ENCODE measurements at regions not wholly inside any gene's neighbourhood (a gene's known extent, or its start where the extent isn't known, plus 50 kb on each side); places are given as distances from the start of the nearest gene placed in this dataset.

- ATAC-seq, result no peak
- no peak overlapping the region for H3K4me3 Mint-ChIP-seq
- H3K27ac Mint-ChIP-seq, result no peak overlapping the region
- peak; percentile 27 for TF ChIP-seq CTCF (IDR thresholded peaks at IDR 0.05)
- H3K4me1 Mint-ChIP-seq (ENCODE audit: low read depth), result peaks cover 22% of the 10 kb centered on the region
- H3K27me3 Mint-ChIP-seq, result peaks cover 17% of the 10 kb centered on the region
- intact Hi-C loops (cut with micrococcal nuclease), result loop anchor here (5.0 kb wide), 1 partner anchor 67 kb away; the partner anchor contains the start of gene IL6
- ChIA-PET POLR2A (interaction anchor here (1.1 kb wide), 1 partner anchor 15 kb away, joined by 7 read pairs; no protein-coding TSS in a partner anchor), CTCF (interaction anchor here (1.2 to 1.7 kb wide), 4 partner anchors 16 to 395 kb away, joined by 4 to 8 read pairs (median 5); partner anchors contain the start of gene IL6)
- H3K36me3 Mint-ChIP-seq (ENCODE audit: low read depth), result no peaks in the 10 kb centered on the region
- H3K9me3 Mint-ChIP-seq, result no peaks in the 10 kb centered on the region
- no peak for DNase-seq
These were observed 66.3 kb upstream of the IL6 start for GRCh38 chr7:22660732-22661131.

GRCh38 chr7:22660293-22660692 is 66.7 kb upstream of the IL6 start:
- Mint-ChIP-seq H3K4me1 (ENCODE audit: low read depth) (peaks cover 21% of the 10 kb centered on the region), H3K9me3 (no peaks in the 10 kb centered on the region), H3K4me3 (no peak overlapping the region), H3K36me3 (ENCODE audit: low read depth) (no peaks in the 10 kb centered on the region), H3K27ac (no peak overlapping the region), H3K27me3 (peaks cover 17% of the 10 kb centered on the region)
- DNase-seq (no peak), ATAC-seq (no peak)
- no peak for TF ChIP-seq CTCF (IDR thresholded peaks at IDR 0.05)
- intact Hi-C loops (cut with micrococcal nuclease), result loop anchor here (5.0 kb wide), 1 partner anchor 67 kb away; the partner anchor contains the start of gene IL6
- POLR2A ChIA-PET, result interaction anchor here (1.3 kb wide), 1 partner anchor 20 kb away, joined by 3 read pairs; no protein-coding TSS in a partner anchor
- CTCF ChIA-PET, result interaction anchor here (1.7 kb wide), 1 partner anchor 66 kb away, joined by 8 read pairs; the partner anchor contains the start of gene IL6

- Mint-ChIP-seq H3K27me3 (peaks cover 18% of the 10 kb centered on the region), H3K36me3 (ENCODE audit: low read depth) (no peaks in the 10 kb centered on the region), H3K4me1 (ENCODE audit: low read depth) (peaks cover 21% of the 10 kb centered on the region), H3K9me3 (no peaks in the 10 kb centered on the region), H3K4me3 (no peak overlapping the region), H3K27ac (no peak overlapping the region)
- no peak for ATAC-seq
- no peak for DNase-seq
- TF ChIP-seq CTCF (IDR thresholded peaks at IDR 0.05), result no peak
- POLR2A ChIA-PET, result interaction anchor here (1.3 kb wide), 1 partner anchor 21 kb away, joined by 3 read pairs; no protein-coding TSS in a partner anchor
- CTCF ChIA-PET, result interaction anchor here (1.7 kb wide), 1 partner anchor 66 kb away, joined by 8 read pairs; the partner anchor contains the start of gene IL6
- intact Hi-C loops (cut with micrococcal nuclease), result loop anchor here (5.0 kb wide), 1 partner anchor 68 kb away; the partner anchor contains the start of gene IL6
These were observed 67.3 kb upstream of the IL6 start for GRCh38 chr7:22659741-22660140.

- DNase-seq (no peak), ATAC-seq (no peak)
- Mint-ChIP-seq H3K27ac (no peak overlapping the region), H3K9me3 (no peaks in the 10 kb centered on the region), H3K4me1 (ENCODE audit: low read depth) (peaks cover 13% of the 10 kb centered on the region), H3K4me3 (no peak overlapping the region), H3K36me3 (ENCODE audit: low read depth) (no peaks in the 10 kb centered on the region), H3K27me3 (peaks cover 18% of the 10 kb centered on the region)
- intact Hi-C loops (cut with micrococcal nuclease), result no loop called here
- no peak for TF ChIP-seq CTCF (IDR thresholded peaks at IDR 0.05)
- ChIA-PET POLR2A (no interaction called here), CTCF (interaction anchor here (1.3 to 1.8 kb wide), 2 partner anchors 68 to 97 kb away, joined by 3 to 5 read pairs; partner anchors contain the start of gene IL6)
These were observed 69.0 kb upstream of the IL6 start for GRCh38 chr7:22658031-22658430.

GRCh38 chr7:22657479-22657878 is 69.5 kb upstream of the IL6 start:
- intact Hi-C loops (cut with micrococcal nuclease), result no loop called here
- CTCF ChIA-PET, result interaction anchor here (0.9 to 1.8 kb wide), 3 partner anchors 69 to 97 kb away, joined by 3 to 5 read pairs (median 3); partner anchors contain the start of gene IL6
- H3K36me3 Mint-ChIP-seq (ENCODE audit: low read depth), result no peaks in the 10 kb centered on the region
- H3K4me1 Mint-ChIP-seq (ENCODE audit: low read depth), result peaks cover 8% of the 10 kb centered on the region
- TF ChIP-seq CTCF (IDR thresholded peaks at IDR 0.05), result no peak
- no peak for DNase-seq
- no peak overlapping the region for H3K4me3 Mint-ChIP-seq
- ATAC-seq, result no peak
- H3K27me3 Mint-ChIP-seq, result peaks cover 19% of the 10 kb centered on the region
- POLR2A ChIA-PET, result no interaction called here
- no peak overlapping the region for H3K27ac Mint-ChIP-seq
- H3K9me3 Mint-ChIP-seq, result no peaks in the 10 kb centered on the region
